ENCODE measurements at regions not wholly inside any gene's neighbourhood (a gene's known extent, or its start where the extent isn't known, plus 50 kb on each side); places are given as distances from the start of the nearest gene placed in this dataset.

- no peak for DNase-seq
Measured at GRCh38 chr9:13990331-13990730, 323.6 kb downstream of the NFIB start.

DNA sequence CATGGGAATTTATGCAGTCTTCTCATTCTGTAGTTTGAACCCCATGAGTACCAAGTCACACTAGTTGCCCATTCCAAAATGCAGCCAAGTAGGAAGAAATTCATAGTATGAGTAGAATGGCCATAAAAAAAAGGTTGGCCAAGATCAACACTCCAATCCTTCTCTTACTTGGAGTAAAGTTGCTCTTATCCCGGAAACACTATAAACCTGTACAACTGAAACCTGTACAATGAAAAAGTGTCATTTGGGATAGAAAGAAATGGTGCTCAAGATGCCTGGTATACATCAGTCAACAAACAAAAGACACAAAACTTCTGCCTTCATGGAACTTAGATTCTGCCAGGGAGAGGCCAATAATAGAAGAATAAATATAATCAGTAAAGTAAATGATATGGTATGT, 325.0 kb downstream of the NFIB start:
- no peak for DNase-seq

- DNase-seq: no peak
Measured at GRCh38 chr9:13983607-13984006, 330.3 kb downstream of the NFIB start.

DNA sequence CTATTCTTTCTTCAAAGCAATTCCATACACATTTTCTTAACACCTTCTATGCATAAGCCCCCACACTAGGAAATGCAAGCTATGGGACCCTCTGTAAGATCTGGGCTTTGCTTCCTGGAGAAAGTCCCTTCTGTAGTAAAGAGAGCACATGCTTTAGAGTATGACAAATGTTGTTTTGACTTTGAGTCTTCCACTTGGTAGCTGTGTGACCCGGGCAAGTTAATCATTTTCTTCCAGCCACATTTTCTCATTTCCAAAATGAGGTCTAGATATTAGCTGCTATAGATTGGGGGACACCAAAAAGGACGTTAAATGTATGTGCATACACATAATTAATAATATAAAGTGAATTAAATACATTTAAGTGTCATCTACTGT, 334.0 kb downstream of the NFIB start:
- no peak for DNase-seq

DNA sequence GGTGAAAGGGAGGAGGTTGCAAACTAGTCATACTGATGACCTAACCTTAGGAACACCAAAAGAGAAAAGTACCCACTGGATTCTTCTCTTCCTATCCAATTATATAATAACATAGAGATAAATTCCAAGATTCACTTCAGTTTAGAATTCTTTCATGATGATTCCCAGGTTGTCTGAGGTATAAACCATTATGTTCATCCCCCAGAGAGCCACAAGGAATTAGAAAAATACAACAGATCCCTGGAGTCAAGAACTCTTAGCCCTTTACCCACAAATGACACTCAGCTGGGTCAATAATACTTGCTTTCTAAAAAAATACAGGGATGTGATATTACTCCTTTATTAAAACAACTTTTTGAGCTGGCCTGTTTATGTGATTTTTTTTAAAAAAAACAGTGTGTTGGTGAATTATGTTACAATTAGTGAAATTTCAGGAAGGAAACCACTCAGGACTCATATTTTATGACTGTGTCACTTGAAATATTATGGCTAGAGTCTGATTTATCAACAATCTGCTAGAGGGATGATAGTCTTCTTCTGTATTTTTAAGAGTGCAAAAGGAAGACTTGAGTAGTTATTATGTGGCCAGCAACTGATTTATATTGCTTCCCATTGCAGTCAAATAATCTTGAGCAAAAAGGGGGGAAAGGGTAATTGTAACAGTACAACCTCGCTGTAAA, 338.2 kb downstream of the NFIB start:
- DNase-seq: no peak

DNA sequence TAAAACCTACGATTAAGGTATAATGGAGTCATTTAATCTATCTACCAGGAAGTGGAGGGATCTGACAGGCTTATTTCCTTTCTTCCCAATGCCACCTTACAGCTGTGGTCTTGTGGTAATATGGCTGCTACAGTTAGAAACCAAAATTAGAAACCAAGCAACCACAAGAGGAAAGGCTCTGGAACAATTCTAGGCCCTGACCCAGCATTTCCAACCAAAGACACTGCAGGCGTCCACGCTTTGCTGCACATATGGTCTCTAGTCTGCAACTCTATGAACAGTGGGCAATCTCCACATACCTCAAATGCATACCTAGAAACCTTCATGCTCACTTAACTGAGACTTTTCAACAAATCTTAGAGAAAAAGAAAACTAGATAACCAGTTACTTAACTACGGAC, 339.1 kb downstream of the NFIB start:
- DNase-seq: no peak

DNA sequence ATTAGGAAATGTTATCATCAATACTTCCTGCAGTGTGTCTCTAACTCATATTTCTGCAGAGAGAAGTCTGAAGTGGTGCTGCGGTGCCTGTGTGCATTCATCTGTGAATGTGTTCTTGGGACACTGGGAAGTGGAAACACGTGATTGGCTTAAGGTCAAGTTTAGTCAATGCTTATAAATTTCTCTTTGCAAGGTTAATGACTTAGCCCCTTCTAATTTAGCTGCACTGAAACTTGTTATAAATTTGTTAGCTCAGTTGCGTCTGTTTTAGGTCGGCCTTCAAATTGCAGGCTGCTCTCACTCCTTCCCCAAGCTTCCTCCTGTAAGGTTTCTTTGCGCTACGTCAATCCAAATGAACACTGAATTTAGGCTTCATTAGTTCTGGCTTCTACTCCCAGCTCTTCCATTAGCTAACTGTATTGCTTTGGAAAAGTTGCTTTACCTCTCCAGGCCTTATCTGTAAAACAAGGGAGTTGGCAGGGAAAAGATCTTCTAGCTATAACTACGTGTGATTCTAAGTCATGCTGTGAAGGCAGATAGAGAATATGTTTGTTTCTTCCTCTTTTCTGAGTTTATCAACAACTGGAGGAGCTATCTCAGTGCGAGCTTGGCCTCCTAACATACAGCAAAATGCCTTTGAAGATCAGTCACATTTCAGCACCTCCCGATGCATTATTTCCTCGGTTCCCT, 341.8 kb downstream of the NFIB start:
- no peak for DNase-seq

DNA sequence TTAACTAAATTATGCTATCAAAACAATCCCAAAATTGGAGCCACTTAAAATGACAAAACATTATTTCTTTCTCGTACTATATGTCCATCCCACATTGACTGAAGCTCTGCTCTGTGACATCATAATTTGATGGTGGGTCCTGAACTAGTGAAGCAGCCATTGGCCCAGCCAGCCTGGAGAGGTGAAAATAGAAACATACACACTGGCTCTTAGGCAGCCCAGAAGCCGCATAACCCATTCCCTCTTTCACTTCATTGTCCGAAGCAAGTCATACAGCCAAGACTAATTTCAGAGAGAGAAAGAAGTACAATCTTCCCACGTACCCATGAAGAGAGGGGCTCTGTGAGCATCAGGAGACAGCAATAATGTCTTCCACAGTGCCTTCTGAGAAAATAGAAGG, 342.5 kb downstream of the NFIB start:
- no peak for DNase-seq

GRCh38 chr9:13970426-13970825, 343.5 kb downstream of the NFIB start:
- DNase-seq: no peak

DNA sequence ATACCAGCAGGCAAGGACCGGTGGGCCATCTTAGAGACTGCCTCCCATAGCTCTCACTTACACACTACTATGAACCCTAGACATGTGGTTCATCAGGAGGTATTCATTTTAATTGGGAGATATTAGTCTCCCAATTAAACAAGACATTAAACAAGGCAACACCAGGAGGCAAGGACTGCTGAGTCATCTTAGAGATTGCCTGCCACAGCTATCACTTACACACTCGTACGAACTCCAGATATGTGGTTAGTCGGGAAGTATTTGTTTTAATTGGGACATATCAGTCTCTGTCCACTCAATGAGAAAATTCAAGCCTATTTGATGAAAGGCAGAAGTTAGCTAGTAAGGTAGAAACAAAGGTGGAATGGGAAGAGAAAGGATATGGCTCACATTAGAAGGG, 343.9 kb downstream of the NFIB start:
- DNase-seq: no peak

DNA sequence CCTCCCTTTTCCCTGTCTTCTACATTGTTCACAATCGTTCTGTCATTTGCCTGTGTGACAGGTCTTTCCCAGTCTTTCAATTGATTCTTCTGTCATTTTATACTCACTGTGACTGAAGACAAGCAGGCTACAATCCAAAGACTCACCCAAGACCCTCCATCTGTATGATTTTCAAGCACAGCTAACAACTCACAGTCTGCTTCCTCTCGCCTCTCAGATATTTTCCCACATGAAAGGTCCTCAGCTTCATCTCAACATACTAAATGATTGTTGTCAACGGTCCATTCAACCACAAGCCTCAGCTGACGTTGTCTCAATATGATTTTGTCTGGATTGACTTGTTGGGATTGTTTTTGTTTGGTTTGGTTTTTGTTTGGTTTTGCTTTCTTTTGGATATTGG, 346.5 kb downstream of the NFIB start:
- DNase-seq: no peak

DNA sequence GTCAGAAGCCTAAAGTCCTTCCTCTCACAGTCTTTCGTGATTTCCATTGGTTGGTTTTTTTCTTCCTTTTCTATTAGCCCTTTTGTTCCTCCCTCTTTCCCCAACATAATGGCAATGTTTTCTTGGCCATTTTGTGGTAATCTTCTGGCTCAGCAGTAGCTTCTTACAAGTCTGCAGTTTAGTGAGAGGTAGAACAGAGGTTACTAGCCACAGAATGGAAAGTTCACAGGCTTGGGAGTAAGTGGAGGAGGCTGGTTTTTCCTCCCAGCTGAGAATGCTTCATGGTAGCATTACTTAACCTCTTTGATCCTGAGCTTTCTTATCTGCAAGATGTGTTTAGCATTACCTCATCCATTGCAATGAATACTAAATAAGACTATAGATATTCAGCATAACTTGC, 346.9 kb downstream of the NFIB start:
- no peak for DNase-seq

GRCh38 chr9:13963005-13963653, 350.8 kb downstream of the NFIB start:
- DNase-seq: no peak

GRCh38 chr9:13962006-13962405, 351.9 kb downstream of the NFIB start:
- DNase-seq: no peak

DNA sequence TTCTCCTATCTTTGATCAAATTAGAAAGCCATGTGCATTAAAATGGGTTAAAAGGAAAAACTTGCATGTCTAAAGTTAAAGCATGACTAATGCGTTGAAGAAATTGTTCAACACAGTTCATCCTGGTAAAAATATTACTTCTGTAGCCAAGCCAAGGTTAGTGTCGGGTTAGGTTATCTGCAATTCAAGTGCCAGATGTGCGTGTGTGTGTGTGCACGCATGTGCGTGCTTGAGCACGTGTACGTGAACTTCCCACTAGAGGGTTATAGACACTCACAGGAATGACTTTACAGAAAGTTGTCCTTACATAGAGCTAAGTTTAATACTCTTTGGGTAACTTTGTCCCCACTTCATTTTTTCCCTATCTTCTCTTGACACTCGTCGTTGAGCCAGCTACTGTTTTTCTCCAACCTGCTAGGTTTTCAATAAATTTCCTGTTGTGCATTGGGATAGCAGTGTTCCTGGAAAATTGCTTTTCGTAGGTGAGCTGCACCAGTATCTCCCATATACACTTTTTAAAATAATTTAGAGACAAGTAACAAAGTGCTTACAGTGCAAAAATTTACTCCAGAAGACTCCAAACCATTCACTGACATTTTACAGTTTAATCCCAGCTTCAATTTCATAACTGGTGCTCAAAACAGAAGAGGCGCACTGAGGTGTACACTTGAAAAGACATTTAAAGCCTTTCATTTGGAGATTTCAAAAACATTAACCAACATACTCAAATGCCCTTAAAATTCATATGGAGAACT, 353.8 kb downstream of the NFIB start:
- no peak for DNase-seq

GRCh38 chr9:13958672-13959071, 355.3 kb downstream of the NFIB start:
- no peak for DNase-seq

DNA sequence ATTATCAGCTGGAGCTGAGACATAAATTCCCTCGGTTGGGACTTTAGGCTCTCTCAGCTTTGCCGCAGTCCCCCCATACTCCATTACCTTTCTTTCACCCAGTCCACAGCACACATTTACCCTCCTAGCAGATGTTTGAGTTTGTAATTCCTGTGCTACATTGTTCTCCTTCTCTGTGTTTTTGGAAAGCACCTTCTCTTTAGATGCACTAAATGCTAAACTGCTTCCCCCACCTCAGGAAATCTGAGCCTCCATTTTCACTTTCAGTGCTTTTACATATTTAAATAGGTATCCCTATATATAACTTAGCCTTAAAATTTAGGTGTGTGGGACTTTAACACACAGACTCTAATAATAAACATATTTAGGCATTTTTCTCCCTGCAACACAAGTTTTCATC, 356.9 kb downstream of the NFIB start:
- DNase-seq: no peak

DNA sequence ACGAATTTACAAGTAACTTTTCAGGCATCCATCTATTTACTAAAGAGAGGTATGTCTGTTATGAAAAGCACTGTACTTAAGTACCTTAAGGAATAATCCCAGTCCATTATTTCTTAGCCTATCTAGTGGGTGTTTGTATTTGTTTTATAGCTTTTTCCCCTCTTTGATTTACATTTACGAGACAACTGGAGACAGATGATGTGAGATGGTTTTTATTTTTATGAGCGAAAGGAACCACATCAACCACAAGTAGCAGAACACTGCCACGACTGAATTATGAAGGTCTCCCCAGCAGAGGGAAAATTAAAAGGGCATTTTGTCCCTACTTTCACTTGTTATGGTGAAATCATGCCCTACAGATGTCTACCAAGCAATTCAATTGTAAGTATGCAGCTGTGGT, 357.8 kb downstream of the NFIB start:
- DNase-seq: no peak

DNA sequence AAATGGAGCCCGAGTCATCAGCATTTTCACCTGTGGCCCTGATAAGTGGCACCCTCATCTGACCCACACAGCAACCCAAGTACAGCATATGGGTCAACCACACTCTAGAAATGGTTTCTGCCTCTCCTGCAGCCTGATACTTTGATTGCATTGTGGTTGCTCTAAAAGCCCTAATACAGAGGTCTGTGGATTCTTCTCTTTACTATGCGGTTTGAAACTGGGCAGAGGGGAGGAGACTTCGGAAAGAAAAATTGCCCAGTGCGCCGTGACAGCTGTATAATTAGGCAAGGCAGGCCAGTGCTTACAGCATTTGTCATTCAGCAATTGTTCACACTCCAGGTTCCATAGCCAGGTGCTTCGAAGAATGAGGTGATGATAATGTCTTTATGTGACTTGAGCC, 361.0 kb downstream of the NFIB start:
- no peak for DNase-seq

- no peak for DNase-seq
Measured at GRCh38 chr9:13948037-13948436, 365.9 kb downstream of the NFIB start.

DNA sequence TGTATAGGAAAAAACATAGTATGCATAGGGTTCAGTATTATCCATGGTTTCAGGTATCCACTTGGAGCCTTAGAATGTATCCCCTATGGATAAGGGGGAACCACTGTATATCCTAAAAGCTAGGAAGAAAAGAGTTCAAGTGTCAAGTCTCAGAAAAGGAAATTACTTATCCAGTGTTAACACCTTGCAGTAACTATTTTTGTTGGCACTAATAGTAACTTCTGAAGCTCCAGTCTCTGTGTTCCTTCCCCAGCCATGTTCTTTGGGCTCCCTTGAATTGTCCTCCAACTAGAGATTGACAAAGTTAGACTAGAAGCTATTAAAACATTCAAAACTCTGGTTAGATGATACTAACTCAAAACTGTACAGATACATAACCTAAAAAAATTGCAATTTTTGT, 370.8 kb downstream of the NFIB start:
- DNase-seq: no peak

DNA sequence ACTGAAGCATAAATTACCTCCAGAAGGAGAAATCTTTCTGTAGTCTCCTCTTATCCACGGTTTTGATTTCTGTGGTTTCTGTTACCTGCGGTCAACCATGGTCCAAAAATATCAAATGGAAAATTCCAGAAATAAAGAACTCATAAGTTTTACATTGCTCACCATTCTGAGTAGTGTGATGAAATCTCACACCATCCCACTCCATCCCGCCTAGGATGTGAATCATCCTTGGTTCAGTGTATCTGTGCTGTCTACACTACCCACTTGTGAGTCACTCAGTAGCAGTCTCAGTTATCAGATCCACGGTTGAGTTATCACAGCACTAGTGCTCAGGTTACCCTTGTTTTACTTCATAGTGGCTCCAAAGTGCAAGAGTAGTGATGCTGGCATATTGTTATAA, 371.2 kb downstream of the NFIB start:
- DNase-seq: peak; percentile 59

DNA sequence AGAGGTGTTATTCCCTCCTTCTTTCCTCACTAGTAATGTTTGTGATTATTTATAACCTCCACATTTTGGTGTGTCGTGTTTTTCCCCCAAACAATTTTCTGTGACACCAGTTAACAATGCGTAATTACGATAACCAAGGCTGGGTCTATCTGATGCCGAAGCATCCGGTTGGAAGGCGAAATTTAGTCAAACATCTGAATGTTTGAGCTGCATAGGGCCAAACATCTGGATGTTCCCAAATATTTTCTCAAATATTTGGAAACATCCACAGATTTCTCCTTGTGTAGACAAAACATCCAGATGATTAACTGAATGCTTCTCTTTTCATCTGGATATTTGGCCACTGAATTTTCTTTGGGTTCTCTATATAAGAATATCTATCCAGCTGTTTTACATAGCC, 371.7 kb downstream of the NFIB start:
- no peak for DNase-seq

GRCh38 chr9:13941714-13942113, 372.2 kb downstream of the NFIB start:
- no peak for DNase-seq
